GM19238 (cell line): ENCODE measurements at regions not wholly inside any gene's neighbourhood (a gene's known extent, or its start where the extent isn't known, plus 50 kb on each side); places are given as distances from the start of the nearest gene placed in this dataset.
"Not testable (repeated sequence)": the region's sequence is repeated elsewhere in the genome, so short reads cannot be mapped to it uniquely, and the experiment has no call there.

ENCODE experiments used
- DNase-seq: peaks from one replicate; pipeline ENCODE4 v3.0.0; 2011; ENCODE audit warnings: low spot score; ENCODE audit not compliant: insufficient read length

DNA sequence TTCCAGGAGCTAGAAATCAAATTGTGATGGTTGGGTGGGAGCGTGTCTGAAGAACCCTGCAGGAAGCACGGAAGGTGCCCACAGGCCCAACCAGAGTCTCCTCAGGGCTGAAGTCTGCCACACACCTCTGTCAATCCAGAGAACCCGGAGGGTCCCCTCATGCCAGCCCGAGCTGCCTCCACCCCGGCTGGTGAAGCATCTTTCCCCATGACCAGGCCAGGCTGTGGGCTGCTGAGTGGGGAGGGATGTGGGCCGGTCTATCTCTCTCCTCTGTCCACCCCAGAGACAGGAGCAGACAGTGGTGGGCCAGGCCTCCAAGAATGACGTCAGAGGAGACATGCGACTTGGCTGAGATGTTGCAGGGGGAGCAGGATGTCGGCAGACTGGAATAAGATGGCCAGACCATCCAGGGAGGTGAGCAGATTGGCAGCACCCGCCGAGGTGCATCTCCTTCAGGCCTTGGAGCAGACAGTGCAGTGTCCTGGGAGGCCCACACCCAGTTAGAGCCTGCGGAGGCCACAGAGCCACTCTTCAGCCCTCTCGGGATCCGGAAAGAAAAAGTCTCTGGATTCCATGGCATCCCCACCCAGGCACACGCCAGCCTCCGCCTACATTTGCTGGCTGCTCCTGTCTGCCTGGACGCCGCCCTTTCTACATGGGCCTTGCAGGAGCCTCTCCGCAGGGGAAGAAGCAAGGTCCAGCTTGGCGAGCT is 1524.9 kb downstream of the BRD1 start:
- no peak for DNase-seq

DNA sequence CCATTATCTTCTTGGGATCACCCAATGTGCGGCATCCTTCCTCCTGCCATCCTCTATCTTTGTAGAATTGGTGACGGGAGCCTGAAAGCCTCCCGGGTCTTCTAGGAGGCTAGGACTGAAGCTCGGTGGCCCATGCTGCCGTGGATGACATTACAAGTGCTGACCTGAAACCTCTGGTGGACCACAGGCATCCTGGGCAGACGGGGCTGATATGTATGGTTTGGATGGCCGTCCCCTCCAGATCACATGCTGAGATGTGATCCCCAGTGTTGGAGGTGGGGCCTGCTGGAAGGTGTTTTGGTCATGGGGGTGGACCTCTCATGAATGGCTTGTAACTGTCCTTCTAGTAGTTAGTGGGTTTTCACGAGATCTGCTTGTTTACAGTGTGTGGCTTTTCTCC is 1525.8 kb downstream of the BRD1 start:
- DNase-seq = no peak

DNA sequence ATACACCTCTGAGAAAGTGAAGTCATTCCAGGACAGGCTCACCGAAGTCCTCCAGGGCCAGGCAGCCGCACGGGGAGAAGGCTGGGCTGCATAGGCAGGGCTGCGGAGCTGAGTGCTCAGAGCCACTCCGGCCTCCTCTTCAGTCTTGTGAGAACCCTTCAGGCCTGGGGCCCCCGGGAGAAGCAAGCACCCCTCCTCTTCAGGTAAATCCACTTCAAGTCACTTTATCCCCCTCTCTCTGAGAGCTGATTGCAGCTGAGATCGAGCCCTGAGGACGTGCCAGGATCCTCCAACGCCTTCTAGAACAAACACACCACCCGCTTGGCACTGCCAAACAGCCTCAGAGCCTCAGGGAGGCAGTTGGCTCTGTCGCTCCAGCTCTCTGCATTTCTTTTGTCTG is 1526.3 kb downstream of the BRD1 start:
- no peak for DNase-seq

DNA sequence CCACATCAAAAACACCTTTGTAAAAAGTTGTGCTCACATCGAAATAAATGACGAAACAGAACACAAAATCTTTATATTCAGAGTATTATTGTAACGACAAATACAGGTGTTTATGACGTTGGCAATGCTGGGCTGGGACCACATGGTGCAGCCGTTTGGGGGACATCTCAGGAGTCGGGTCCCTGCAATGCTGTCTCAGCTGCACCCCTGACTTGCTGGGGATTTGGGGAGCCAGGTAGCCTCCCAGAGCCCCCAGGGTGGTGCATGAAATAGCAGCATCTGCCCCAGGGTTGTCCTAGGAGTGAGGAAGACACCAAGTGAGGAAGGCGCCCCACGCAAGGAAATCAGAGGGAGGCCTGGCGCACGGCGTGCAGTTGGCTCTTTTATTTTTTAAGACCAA is 1526.8 kb downstream of the BRD1 start:
- DNase-seq = no peak

DNA sequence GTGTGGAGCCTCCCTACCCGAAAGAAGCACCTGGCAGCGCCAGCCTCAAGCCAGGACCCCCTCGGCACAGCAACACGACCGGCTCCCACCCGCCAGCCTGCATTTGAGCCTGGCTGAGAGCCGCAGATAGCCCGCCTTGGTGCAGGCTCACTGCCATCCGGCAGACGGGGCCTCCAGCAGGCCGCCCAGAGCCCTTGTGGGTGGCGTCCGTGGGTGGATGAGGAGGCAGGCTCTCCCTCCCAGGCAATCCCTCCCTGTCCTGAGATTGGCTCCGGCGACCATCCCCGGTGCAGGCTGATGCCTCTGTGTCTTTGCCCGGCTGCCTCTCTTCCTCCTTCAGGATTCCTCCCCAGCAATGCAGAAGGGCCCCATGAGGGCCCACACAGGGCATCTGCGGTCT is 1527.9 kb downstream of the BRD1 start:
- no peak for DNase-seq

GRCh38 chr22:48299124-48299523 is 1528.5 kb downstream of the BRD1 start:
- no peak for DNase-seq

GRCh38 chr22:48297296-48297695 is 1530.4 kb downstream of the BRD1 start:
- DNase-seq = no peak

GRCh38 chr22:48289954-48290353 is 1527.5 kb downstream of the TBC1D22A start:
- DNase-seq = not testable (repeated sequence)

GRCh38 chr22:48288376-48288940 is 1526.0 kb downstream of the TBC1D22A start:
- no peak for DNase-seq

DNA sequence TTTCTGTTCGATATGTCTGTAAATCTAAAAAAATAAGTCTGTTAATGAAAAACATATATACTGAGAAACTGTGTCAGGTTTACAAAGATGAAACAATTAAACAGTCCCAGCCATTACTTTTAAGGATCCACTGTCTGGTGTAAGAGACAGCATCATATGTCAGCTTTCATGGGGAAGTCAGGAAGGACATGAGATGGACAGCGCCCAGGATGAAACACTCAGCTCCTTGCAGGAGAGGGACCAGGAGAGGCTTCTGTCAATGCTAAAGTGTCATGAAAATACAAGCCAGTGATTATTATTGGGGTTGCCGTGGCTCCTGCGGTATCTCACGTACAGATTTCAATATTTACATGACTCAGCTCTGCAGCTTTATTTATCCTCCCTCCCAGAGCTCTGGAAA is 1524.6 kb downstream of the TBC1D22A start:
- no peak for DNase-seq

- no peak for DNase-seq
These were observed 1522.2 kb downstream of the TBC1D22A start for GRCh38 chr22:48284671-48285070.

GRCh38 chr22:48282804-48283203 is 1520.4 kb downstream of the TBC1D22A start:
- no peak for DNase-seq

DNA sequence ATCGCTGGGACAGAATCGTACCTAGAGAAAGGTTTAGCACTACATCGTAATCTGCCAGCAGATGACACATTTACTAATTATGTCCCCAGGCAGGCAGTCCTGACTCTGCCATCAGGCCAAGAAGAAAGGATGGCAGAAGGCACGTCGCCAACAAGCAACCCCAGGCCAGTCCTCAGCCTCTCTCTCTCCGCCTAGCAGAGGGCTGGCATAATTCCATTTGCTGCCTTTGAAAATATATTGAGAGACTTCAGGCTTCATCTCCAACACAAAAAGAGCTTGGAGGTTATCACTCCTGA is 1517.0 kb downstream of the TBC1D22A start:
- no peak for DNase-seq

DNA sequence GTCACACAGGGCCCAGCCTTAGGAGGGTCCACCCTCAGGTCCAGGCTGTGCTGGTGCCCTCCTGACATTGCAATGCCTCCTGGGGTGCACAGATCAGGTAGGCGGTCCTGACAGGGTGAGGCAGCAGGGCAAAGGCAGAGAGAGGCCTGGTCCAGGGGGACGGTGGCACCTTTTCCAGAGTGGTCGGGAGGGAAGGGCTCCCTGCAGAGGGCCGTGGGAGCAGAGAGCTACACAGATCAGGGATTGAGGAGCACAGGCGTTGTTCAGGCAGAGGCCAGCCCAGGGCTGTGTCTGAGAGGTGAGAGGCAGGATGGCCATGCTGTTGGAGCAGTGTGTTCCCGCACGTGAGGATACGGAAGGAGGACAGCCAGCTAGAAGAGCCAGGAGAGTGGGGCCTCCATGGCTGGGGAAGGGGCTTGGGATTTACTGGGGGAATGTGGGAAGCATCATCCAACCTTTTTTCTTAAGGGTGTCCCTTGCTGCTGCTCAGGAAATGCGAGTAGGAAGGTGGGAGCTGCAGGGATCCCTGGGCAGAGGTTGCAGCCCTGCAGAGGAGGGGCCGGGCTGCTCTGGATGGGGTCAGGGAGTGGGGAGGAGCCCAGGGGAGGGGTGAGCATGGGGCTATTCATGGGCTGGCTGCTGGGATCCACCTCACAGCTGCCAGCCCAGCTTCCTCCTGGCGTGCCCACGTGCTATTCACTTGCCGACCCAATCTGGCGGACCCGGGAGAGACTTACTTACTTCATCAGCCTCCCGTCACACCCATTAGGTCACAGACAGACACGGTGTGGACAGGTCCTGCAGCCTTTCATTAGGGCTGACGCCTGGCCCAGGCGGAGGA is 1516.4 kb downstream of the TBC1D22A start:
- DNase-seq = no peak

DNA sequence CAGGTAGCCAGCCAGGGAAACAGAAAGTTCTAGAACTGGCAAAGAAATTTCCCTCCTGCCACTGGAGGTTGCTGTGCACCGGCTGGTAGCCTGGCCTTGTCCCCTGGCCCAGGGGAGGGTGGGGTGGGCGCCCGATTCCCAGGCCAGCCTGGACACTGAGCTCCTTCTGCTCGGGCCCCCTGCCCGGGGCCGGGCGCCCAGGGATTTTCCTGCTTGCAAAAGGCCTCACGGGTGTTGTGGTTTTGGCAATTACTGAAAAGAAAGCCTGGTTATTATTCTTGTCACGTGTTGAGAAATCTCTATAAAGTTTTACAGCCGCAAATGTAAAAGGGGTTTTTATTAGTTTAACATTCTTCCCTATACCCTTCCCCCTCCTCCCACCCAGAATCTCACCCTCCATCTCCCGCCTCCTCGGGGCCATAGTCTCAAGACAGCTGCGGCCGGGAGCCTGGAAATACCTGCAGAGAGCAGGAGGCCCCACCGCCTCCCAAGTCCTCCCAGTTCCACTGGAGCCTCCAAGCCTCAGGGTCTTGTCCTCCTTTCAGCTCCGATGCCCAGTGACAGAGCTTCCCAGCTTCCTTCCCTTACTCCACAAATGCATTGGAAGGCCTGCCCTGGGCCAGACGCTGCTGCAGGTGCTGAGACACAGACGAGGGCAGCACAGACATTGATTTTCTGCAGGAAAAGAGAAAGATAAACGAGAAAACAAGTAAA is 1515.6 kb downstream of the TBC1D22A start:
- no peak for DNase-seq

DNA sequence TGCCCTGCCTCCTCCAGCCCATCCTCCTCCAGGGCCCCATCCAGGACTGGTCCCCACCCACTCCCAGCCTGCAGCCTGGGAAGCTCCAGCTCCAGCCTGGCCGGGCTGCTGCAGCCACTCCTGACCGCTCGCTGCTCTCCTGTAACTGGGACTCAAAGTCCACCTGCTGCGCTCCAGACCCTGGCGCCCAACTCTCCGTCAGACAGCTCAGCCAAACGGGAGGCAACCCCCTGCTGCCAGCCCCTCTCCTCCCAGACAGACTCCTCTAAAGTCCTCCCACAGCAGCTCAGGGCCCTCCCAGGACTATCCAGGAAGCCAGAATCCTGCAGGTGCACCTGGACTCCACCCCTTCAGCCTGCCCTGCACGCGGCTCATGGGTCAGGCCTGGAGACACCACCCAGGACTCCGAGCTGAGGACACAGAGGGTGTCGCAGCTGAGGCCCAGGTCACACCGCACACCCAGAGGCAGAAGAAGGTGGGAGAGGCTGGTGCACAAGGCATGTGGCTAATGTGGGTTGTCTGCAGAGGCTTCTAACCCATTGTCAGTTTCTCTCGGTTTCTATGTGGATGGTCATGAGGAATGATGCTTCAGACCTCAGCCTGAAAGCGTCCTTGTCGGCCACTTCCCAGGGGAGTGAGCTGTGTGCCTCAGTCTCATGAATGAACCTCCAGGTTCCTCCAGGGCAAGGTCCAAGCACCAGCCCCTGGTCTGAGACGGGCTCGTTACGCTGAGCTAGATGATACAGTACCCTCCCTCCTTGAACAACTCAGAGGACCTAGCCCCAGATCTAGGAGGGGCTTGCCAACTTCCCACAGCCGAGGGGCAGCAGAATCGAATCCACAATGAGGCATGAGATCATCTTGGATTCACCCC is 1514.8 kb downstream of the TBC1D22A start:
- DNase-seq = no peak

DNA sequence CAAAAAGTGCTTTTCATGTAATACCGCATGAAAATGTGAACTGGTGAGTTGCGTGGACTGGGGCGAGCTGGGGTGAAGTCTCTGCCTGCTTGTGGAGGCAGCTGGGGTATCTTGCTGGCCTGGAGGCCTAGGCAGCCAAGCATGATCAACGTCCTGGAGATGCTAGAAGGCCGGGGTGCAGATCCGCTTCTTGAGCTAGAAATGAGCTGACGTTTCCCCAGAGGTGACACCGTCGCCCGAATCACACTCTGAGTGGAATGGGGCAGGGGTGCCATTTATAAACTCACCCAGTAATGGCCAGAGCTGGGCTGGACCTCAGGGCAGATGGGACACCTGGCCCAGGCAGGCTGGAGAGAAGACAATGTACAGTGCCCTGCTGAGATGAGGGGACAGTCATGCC is 1513.0 kb downstream of the TBC1D22A start:
- no peak for DNase-seq

DNA sequence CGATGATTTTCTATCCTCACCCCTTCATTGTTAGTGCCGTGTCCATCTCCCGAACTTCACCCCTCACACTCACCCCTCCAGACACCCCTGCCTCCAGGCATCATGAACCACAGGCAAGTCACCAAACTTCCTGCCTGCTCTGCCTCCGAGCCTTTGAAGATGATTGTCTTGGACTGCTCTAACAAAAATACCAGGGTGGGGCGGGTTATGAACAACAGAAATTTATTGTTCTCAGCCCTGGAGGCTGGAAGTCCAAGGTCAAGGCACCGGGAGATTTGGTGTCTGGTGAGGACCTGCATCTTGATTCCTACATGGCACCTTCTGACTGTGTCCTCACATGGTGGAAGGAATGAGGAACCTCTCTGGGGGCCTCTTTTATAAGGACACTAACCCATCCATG is 1508.3 kb downstream of the TBC1D22A start:
- no peak for DNase-seq

- DNase-seq = no peak
These were observed 1506.5 kb downstream of the TBC1D22A start for GRCh38 chr22:48268771-48269552.

GRCh38 chr22:48268293-48268692 is 1505.8 kb downstream of the TBC1D22A start:
- DNase-seq = no peak
